ENCODE measurements at regions not wholly inside any gene's neighbourhood (a gene's known extent, or its start where the extent isn't known, plus 50 kb on each side); places are given as distances from the start of the nearest gene placed in this dataset.
"Not testable (repeated sequence)": the region's sequence is repeated elsewhere in the genome, so short reads cannot be mapped to it uniquely, and the experiment has no call there.

DNA sequence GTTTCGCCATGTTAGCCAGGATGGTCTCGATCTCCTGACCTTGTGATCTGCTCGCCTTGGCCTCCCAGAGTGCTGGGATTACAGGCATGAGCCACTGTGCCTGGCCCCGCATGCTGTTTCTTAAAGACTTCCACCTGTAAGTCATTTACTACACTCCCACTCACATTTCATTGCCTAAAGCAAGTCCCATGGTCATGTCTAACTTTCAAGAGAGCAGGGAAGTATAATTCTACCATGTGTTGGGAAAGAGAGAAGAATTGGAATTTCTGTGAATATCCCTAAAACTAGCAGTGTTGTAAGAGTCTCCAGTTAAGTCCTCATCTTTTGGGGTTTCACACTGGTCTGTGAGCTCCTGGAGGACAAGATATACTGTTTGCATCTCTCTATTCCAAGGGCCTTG, 139.7 kb downstream of the EMP1 start:
- peaks cover 24% of the 10 kb centered on the region for H3K27me3 Mint-ChIP-seq (ENCODE audit: unreplicated experiment)
- H3K36me3 Mint-ChIP-seq (ENCODE audit: unreplicated experiment) = no peaks in the 10 kb centered on the region
- no peak overlapping the region for H3K4me3 Mint-ChIP-seq (ENCODE audit: unreplicated experiment)
- DNase-seq (ENCODE audit: extremely low spot score, unreplicated experiment) = no peak
- peaks cover 15% of the 10 kb centered on the region for H3K4me1 Mint-ChIP-seq (ENCODE audit: unreplicated experiment)
- peaks cover 3% of the 10 kb centered on the region for H3K9me3 Mint-ChIP-seq (ENCODE audit: unreplicated experiment)
- H3K27ac Mint-ChIP-seq (ENCODE audit: unreplicated experiment) = no peak overlapping the region
- TF ChIP-seq, protein P1, sequence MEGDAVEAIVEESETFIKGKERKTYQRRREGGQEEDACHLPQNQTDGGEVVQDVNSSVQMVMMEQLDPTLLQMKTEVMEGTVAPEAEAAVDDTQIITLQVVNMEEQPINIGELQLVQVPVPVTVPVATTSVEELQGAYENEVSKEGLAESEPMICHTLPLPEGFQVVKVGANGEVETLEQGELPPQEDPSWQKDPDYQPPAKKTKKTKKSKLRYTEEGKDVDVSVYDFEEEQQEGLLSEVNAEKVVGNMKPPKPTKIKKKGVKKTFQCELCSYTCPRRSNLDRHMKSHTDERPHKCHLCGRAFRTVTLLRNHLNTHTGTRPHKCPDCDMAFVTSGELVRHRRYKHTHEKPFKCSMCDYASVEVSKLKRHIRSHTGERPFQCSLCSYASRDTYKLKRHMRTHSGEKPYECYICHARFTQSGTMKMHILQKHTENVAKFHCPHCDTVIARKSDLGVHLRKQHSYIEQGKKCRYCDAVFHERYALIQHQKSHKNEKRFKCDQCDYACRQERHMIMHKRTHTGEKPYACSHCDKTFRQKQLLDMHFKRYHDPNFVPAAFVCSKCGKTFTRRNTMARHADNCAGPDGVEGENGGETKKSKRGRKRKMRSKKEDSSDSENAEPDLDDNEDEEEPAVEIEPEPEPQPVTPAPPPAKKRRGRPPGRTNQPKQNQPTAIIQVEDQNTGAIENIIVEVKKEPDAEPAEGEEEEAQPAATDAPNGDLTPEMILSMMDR (IDR thresholded peaks at IDR 0.05) = no peak

DNA sequence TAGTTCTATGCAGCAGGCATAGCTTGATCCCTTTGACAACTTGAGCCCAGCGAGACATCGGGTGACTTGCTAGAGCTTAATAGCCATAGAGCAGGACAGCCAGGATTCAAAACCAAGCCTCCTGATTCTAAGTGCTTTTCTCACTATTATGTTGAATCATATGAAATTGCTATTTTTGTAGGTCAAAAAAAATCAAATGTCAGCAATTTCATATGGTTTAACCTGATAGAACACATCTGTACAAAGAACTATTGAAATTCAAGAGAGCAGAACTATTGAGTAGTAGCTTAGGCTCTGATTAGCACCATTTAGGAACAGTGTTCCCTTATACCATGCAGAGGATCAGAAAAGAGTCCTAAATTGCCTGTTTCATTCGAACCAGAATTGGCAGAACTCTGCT, 132.0 kb downstream of the EMP1 start:
- TF ChIP-seq, protein P1 (IDR thresholded peaks at IDR 0.05) = no peak
- Mint-ChIP-seq H3K27ac (ENCODE audit: unreplicated experiment) (no peak overlapping the region), H3K27me3 (ENCODE audit: unreplicated experiment) (peaks cover 45% of the 10 kb centered on the region), H3K4me1 (ENCODE audit: unreplicated experiment) (no peaks in the 10 kb centered on the region), H3K9me3 (ENCODE audit: unreplicated experiment) (peaks cover 7% of the 10 kb centered on the region), H3K4me3 (ENCODE audit: unreplicated experiment) (no peak overlapping the region), H3K36me3 (ENCODE audit: unreplicated experiment) (no peaks in the 10 kb centered on the region)
- no peak for DNase-seq (ENCODE audit: extremely low spot score, unreplicated experiment)

DNA sequence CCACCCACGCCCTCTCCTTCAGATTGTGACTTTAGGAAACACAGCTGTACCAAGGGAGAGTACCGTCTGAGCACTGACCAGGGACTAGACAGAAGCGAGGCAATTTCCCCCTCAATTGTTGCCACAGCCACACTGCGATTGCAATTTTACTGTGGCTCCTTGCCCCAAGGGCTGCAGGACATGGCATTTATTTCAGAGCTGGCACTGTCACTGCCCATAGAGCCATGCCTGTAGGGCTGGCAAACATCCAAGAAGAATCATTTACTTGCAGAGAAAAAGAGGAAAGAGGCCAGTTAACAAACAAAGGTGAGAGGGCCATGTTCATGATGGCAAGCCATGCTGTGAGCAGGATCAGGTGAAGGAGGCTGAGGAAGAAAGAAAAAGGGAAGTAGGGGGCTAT, 129.6 kb downstream of the EMP1 start:
- Mint-ChIP-seq H3K4me1 (ENCODE audit: unreplicated experiment) (no peaks in the 10 kb centered on the region), H3K9me3 (ENCODE audit: unreplicated experiment) (peaks cover 3% of the 10 kb centered on the region), H3K27ac (ENCODE audit: unreplicated experiment) (no peak overlapping the region), H3K4me3 (ENCODE audit: unreplicated experiment) (no peak overlapping the region), H3K27me3 (ENCODE audit: unreplicated experiment) (peaks cover 45% of the 10 kb centered on the region), H3K36me3 (ENCODE audit: unreplicated experiment) (no peaks in the 10 kb centered on the region)
- TF ChIP-seq, protein P1 (IDR thresholded peaks at IDR 0.05) = no peak
- DNase-seq (ENCODE audit: extremely low spot score, unreplicated experiment) = no peak

DNA sequence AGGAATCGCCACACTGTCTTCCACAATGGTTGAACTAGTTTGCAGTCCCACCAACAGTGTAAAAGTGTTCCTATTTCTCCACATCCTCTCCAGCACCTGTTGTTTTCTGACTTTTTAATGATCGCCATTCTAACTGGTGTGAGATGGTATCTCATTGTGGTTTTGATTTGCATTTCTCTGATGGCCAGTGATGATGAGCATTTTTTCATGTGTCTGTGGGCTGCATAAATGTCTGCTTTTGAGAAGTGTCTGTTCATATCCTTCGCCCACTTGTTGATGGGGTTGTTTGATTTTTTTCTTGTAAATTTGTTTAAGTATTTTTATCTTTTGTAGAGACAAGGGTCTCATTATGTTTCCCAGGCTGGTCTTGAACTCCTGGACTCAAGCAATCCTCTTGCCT, 128.5 kb downstream of the EMP1 start:
- H3K4me1 Mint-ChIP-seq (ENCODE audit: unreplicated experiment); H3K27ac Mint-ChIP-seq (ENCODE audit: unreplicated experiment); DNase-seq (ENCODE audit: extremely low spot score, unreplicated experiment); H3K36me3 Mint-ChIP-seq (ENCODE audit: unreplicated experiment); H3K4me3 Mint-ChIP-seq (ENCODE audit: unreplicated experiment); H3K9me3 Mint-ChIP-seq (ENCODE audit: unreplicated experiment): not testable (repeated sequence)
- H3K27me3 Mint-ChIP-seq (ENCODE audit: unreplicated experiment) = peaks cover 37% of the 10 kb centered on the region

DNA sequence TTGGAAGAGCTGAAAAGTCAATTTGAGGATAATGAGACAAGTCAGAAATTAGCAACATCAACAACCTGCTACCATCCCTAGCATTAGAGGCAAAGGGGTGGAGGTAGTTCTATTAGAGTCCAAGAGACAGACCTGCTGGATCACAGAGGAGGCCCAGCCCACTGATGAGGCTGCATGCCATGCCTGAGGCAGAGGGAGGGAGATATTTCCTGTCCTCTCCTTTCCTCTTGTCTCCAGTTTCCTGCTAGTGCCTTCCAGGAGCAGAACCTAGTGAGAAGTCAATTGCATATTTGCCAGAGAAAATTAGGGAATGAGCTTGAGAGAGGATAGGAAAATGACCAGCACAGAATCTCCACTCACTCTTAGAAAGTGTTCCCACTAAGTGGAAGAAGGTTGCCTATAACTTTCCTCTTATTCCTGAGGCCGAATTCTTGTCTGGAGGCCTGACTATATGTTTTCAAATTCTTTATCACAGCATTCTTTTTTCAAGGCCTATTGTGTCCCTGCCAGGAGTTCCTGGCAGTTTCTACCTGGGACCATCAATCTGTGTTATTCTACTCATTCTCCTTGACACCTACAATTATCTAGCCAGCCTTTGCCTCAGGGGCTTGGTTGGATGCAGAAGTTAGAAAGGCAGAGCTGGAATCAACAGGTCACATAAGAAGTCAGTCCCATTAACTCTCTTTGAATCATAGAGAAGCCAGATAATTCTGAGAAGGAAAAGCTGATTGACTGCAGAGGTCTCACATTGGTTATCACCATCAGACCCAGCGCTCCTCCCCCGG, 121.9 kb downstream of the EMP1 start:
- DNase-seq (ENCODE audit: extremely low spot score, unreplicated experiment) = no peak
- TF ChIP-seq, protein P1 (IDR thresholded peaks at IDR 0.05) = no peak
- no peak overlapping the region for H3K4me3 Mint-ChIP-seq (ENCODE audit: unreplicated experiment)
- no peak overlapping the region for H3K27ac Mint-ChIP-seq (ENCODE audit: unreplicated experiment)
- H3K9me3 Mint-ChIP-seq (ENCODE audit: unreplicated experiment) = no peaks in the 10 kb centered on the region
- H3K36me3 Mint-ChIP-seq (ENCODE audit: unreplicated experiment) = no peaks in the 10 kb centered on the region
- H3K27me3 Mint-ChIP-seq (ENCODE audit: unreplicated experiment) = peaks cover 13% of the 10 kb centered on the region
- no peaks in the 10 kb centered on the region for H3K4me1 Mint-ChIP-seq (ENCODE audit: unreplicated experiment)

Data from osteocyte (in vitro differentiated cells).